Kidney (tissue), 13 donors: ENCODE measurements at regions not wholly inside any gene's neighbourhood (a gene's known extent, or its start where the extent isn't known, plus 50 kb on each side); places are given as distances from the start of the nearest gene placed in this dataset.

Source experiments
- DNase-seq, 5 donors: peaks; one replicate each; pipeline ENCODE4 v3.0.0-alpha.2; 2013 to 2020
- FAIRE-seq: peaks from 2 replicates; lab custom pipeline; 2012; peaks lifted over from hg19 to GRCh38; lab: Jason Lieb, UNC
- H3K27ac ChIP-seq, 2 donors: one replicate each; pipeline ENCODE4 v1.7.0; 2013; ENCODE audit warnings: low read depth in 2 of 2, low read length in 2 of 2, inconsistent platforms in 1 of 2
- H3K27me3 ChIP-seq: one replicate; pipeline ENCODE4 v1.7.1; 2013; ENCODE audit warnings: low read length, inconsistent platforms; ENCODE audit not compliant: control insufficient read depth, insufficient read depth
- H3K36me3 ChIP-seq, 3 donors: one replicate each; pipeline versions ENCODE4 v1.7.0 to v1.7.1; 2013; ENCODE audit warnings: low read length in 3 of 3, control low read depth in 1 of 3, inconsistent platforms in 1 of 3; ENCODE audit not compliant: insufficient read depth in 3 of 3, control insufficient read depth in 2 of 3
- H3K4me1 ChIP-seq, 3 donors: one replicate each; pipeline versions ENCODE4 v1.7.0 to v1.7.1; 2013; ENCODE audit warnings: low read length in 3 of 3, inconsistent platforms in 1 of 3, low read depth in 1 of 3; ENCODE audit not compliant: control insufficient read depth in 2 of 3, insufficient read depth in 2 of 3
- H3K4me3 ChIP-seq, 3 donors: one replicate each; pipeline versions ENCODE4 v1.7.0 to v1.8.1; 2013; ENCODE audit warnings: low read length in 3 of 3, control low read depth in 1 of 3, inconsistent platforms in 1 of 3
- H3K9ac ChIP-seq, 3 donors: one replicate each; pipeline versions ENCODE4 v1.7.0 to v1.7.1; 2013; ENCODE audit warnings: low read length in 3 of 3, control low read depth in 1 of 3, inconsistent platforms in 1 of 3
- H3K9me3 ChIP-seq, 3 donors: one replicate each; pipeline versions ENCODE4 v1.7.0 to v1.7.1; 2013; ENCODE audit warnings: low read length in 3 of 3, control low read depth in 1 of 3, inconsistent platforms in 1 of 3; ENCODE audit not compliant: control insufficient read depth in 2 of 3, insufficient read depth in 1 of 3
- intact Hi-C: fragments of 100-400 bp; cut with DNase I; formaldehyde crosslinking; loops from one replicate; pipeline ENCODE4 v1.11.1; 2022
- TF ChIP-seq, protein P1 (sequence below): IDR thresholded peaks from 3 replicates; pipeline ENCODE4 v1.5.1; 2012; ENCODE audit warnings: mild to moderate bottlenecking, moderate library complexity, borderline replicate concordance; ENCODE audit not compliant: insufficient read depth; ENCODE audit errors: extremely low read depth
- donor health status: control.
- donor health status: control.
- donor health status: control.
- donor health status: control.
- donor health status: control.
- donor health status: DM: yes; HTN: yes; CAD: no.
- donor health status: Normal renal cell carcinoma (clear cell type).

DNA sequence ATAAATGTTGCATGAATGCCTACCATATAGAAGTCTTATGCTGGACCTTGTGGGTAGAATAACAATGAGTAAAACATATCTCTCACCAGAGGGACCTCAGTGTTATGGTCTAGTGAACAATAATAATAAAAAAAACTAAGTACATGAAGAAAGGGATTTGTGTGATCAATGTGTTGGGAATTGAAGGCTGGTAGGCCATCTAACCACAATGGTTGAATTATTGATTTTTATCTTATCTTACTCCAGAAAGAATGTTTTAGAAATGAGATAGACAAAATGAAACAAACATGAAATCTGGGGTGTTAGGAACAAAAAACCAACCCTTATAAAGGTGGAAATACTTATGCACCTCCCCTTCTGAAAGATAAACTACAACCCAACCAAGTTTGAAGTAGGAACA, 243.9 kb upstream of the LRIG3 start:
- H3K9me3 ChIP-seq = no peaks in the 10 kb centered on the region
- no peak overlapping the region for H3K27ac ChIP-seq
- H3K36me3 ChIP-seq = no peaks in the 10 kb centered on the region
- no peak overlapping the region for H3K4me3 ChIP-seq
- DNase-seq = no peak
- no peak overlapping the region for H3K9ac ChIP-seq
- no peak for FAIRE-seq
- no peaks in the 10 kb centered on the region for H3K4me1 ChIP-seq
- intact Hi-C loops = no loop called here
- H3K27me3 ChIP-seq = no peaks in the 10 kb centered on the region
- TF ChIP-seq, protein P1, sequence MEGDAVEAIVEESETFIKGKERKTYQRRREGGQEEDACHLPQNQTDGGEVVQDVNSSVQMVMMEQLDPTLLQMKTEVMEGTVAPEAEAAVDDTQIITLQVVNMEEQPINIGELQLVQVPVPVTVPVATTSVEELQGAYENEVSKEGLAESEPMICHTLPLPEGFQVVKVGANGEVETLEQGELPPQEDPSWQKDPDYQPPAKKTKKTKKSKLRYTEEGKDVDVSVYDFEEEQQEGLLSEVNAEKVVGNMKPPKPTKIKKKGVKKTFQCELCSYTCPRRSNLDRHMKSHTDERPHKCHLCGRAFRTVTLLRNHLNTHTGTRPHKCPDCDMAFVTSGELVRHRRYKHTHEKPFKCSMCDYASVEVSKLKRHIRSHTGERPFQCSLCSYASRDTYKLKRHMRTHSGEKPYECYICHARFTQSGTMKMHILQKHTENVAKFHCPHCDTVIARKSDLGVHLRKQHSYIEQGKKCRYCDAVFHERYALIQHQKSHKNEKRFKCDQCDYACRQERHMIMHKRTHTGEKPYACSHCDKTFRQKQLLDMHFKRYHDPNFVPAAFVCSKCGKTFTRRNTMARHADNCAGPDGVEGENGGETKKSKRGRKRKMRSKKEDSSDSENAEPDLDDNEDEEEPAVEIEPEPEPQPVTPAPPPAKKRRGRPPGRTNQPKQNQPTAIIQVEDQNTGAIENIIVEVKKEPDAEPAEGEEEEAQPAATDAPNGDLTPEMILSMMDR = no peak

DNA sequence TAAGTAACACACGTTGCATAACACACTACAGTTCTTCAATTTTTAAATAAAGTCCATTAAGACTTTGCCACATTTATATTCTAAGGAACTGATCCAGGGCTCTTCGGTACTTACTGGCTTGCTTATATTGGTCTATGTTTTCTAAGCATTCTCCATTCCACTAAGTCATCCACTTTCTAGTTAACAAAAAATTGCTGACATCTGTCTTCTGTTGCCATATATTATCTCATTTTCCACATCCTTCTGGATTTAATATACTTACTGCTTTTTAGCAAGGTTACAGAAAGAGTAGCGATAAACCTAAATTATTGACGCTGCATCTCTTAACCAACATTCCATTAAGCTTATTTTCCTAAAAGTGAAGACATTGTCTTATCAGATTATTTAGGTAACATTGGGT, 238.4 kb upstream of the LRIG3 start:
- TF ChIP-seq, protein P1 = no peak
- no peak for FAIRE-seq
- no peak overlapping the region for H3K4me3 ChIP-seq
- no peaks in the 10 kb centered on the region for H3K4me1 ChIP-seq
- no peak overlapping the region for H3K27ac ChIP-seq
- no peak overlapping the region for H3K9ac ChIP-seq
- no peaks in the 10 kb centered on the region for H3K9me3 ChIP-seq
- H3K27me3 ChIP-seq = no peaks in the 10 kb centered on the region
- no peaks in the 10 kb centered on the region for H3K36me3 ChIP-seq
- intact Hi-C loops = no loop called here
- no peak for DNase-seq

DNA sequence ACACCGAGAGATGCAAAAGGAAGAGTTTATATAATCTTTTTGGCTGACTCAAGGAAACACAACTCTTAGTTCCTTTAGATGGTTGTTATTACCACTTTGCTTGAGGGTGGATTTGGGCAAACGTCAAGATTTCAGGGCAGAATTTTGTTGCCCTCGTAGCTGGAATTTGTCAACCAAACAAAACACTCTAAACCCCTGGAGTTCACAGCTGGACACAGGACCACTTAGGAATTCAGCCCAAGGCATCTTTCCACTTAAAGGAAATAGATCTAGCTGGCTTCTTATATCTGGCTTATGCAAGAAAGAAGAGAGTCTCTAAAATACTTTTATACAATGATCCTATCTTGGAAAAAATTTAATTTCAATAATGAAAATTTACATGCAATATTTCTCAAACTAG, 237.8 kb upstream of the LRIG3 start:
- Histone ChIP-seq H3K27ac (no peak overlapping the region), H3K36me3 (no peaks in the 10 kb centered on the region), H3K27me3 (no peaks in the 10 kb centered on the region), H3K9ac (no peak overlapping the region), H3K9me3 (no peaks in the 10 kb centered on the region), H3K4me3 (no peak overlapping the region), H3K4me1 (no peaks in the 10 kb centered on the region)
- TF ChIP-seq, protein P1 = no peak
- DNase-seq (no peak), FAIRE-seq (no peak)
- intact Hi-C loops = no loop called here

DNA sequence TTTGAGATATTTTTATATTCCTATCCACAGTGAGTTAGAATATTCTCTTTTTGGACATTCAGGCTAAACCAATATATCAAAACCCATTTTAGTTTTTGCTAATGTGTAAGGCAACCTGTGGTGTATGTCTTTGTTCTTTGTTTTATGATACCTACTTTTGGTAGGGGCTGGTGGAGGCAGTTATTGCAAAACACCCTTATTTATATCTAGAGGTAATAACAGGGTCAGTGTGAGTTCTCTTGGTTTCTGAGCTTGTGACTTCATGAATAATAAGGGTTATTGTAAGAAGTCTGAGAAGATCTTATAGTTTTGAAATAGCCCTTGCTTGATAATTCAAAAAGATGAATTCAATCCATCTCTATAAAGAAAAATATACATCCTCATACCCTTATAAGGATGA, 235.1 kb upstream of the LRIG3 start:
- Histone ChIP-seq H3K36me3 (no peaks in the 10 kb centered on the region), H3K9me3 (no peaks in the 10 kb centered on the region), H3K4me3 (no peak overlapping the region), H3K4me1 (no peaks in the 10 kb centered on the region), H3K27ac (no peak overlapping the region), H3K9ac (no peak overlapping the region), H3K27me3 (no peaks in the 10 kb centered on the region)
- intact Hi-C loops = no loop called here
- DNase-seq (no peak), FAIRE-seq (no peak)
- TF ChIP-seq, protein P1 = no peak
